ENCODE measurements at regions not wholly inside any gene's neighbourhood (a gene's known extent, or its start where the extent isn't known, plus 50 kb on each side); places are given as distances from the start of the nearest gene placed in this dataset.

GRCh38 chr13:44795176-44795575 lies 194.1 kb downstream of the NUFIP1 start:
- no peak for DNase-seq
- H3K4me3 Mint-ChIP-seq (ENCODE audit: unreplicated experiment) = no peak overlapping the region

DNA sequence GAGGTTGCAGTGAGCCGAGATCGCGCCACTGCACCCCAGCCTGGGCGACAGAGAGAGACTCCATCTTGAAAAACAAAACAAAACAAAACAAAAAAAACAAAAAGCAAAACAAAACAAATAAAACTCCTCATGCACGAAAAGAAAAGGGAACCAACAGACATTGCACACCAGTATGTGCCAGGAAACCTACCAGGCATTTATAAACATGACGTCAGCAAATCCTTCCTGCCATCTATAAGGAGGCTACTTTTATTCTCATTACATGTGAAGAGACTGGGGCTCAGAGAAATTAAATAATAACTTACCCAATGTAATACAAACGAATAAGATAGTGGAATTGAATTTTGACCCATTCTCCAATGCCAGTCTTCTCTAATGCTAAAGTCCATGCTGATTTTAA lies 197.2 kb downstream of the NUFIP1 start:
- Mint-ChIP-seq H3K4me3 (ENCODE audit: unreplicated experiment) (no peak overlapping the region), H3K36me3 (ENCODE audit: unreplicated experiment) (peaks cover 8% of the 10 kb centered on the region), H3K27me3 (ENCODE audit: unreplicated experiment) (peaks cover 2% of the 10 kb centered on the region), H3K9me3 (ENCODE audit: unreplicated experiment) (no peaks in the 10 kb centered on the region), H3K27ac (ENCODE audit: unreplicated experiment) (no peak overlapping the region), H3K4me1 (ENCODE audit: low read depth, unreplicated experiment) (no peaks in the 10 kb centered on the region)
- TF ChIP-seq, protein P1, sequence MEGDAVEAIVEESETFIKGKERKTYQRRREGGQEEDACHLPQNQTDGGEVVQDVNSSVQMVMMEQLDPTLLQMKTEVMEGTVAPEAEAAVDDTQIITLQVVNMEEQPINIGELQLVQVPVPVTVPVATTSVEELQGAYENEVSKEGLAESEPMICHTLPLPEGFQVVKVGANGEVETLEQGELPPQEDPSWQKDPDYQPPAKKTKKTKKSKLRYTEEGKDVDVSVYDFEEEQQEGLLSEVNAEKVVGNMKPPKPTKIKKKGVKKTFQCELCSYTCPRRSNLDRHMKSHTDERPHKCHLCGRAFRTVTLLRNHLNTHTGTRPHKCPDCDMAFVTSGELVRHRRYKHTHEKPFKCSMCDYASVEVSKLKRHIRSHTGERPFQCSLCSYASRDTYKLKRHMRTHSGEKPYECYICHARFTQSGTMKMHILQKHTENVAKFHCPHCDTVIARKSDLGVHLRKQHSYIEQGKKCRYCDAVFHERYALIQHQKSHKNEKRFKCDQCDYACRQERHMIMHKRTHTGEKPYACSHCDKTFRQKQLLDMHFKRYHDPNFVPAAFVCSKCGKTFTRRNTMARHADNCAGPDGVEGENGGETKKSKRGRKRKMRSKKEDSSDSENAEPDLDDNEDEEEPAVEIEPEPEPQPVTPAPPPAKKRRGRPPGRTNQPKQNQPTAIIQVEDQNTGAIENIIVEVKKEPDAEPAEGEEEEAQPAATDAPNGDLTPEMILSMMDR (IDR thresholded peaks at IDR 0.05; ENCODE audit: partially characterized antibody, unreplicated experiment) = no peak
- no peak for DNase-seq

More at GRCh38 chr13:44795176-44795575, 194.1 kb downstream of the NUFIP1 start:
- Mint-ChIP-seq H3K9me3 (ENCODE audit: unreplicated experiment) (no peaks in the 10 kb centered on the region), H3K27ac (ENCODE audit: unreplicated experiment) (no peak overlapping the region), H3K4me1 (ENCODE audit: low read depth, unreplicated experiment) (no peaks in the 10 kb centered on the region), H3K27me3 (ENCODE audit: unreplicated experiment) (no peaks in the 10 kb centered on the region), H3K36me3 (ENCODE audit: unreplicated experiment) (no peaks in the 10 kb centered on the region)
- TF ChIP-seq, protein P1 (IDR thresholded peaks at IDR 0.05; ENCODE audit: partially characterized antibody, unreplicated experiment) = no peak

GRCh38 chr13:44790289-44790688 lies 199.0 kb downstream of the NUFIP1 start:
- H3K36me3 Mint-ChIP-seq (ENCODE audit: unreplicated experiment) = peaks cover 8% of the 10 kb centered on the region
- no peak overlapping the region for H3K27ac Mint-ChIP-seq (ENCODE audit: unreplicated experiment)
- no peaks in the 10 kb centered on the region for H3K4me1 Mint-ChIP-seq (ENCODE audit: low read depth, unreplicated experiment)
- H3K4me3 Mint-ChIP-seq (ENCODE audit: unreplicated experiment) = no peak overlapping the region
- no peaks in the 10 kb centered on the region for H3K9me3 Mint-ChIP-seq (ENCODE audit: unreplicated experiment)
- TF ChIP-seq, protein P1 (IDR thresholded peaks at IDR 0.05; ENCODE audit: partially characterized antibody, unreplicated experiment) = no peak
- DNase-seq = no peak
- H3K27me3 Mint-ChIP-seq (ENCODE audit: unreplicated experiment) = peaks cover 2% of the 10 kb centered on the region

- Mint-ChIP-seq H3K4me3 (ENCODE audit: unreplicated experiment) (no peak overlapping the region), H3K4me1 (ENCODE audit: low read depth, unreplicated experiment) (no peaks in the 10 kb centered on the region), H3K9me3 (ENCODE audit: unreplicated experiment) (no peaks in the 10 kb centered on the region), H3K27me3 (ENCODE audit: unreplicated experiment) (peaks cover 2% of the 10 kb centered on the region), H3K27ac (ENCODE audit: unreplicated experiment) (no peak overlapping the region), H3K36me3 (ENCODE audit: unreplicated experiment) (peaks cover 8% of the 10 kb centered on the region)
- DNase-seq = no peak
- TF ChIP-seq, protein P1 (IDR thresholded peaks at IDR 0.05; ENCODE audit: partially characterized antibody, unreplicated experiment) = no peak
Measured at GRCh38 chr13:44787617-44788016, 201.7 kb downstream of the NUFIP1 start.

GRCh38 chr13:44786756-44787155 lies 202.5 kb downstream of the NUFIP1 start:
- Mint-ChIP-seq H3K4me3 (ENCODE audit: unreplicated experiment) (no peak overlapping the region), H3K4me1 (ENCODE audit: low read depth, unreplicated experiment) (no peaks in the 10 kb centered on the region), H3K27ac (ENCODE audit: unreplicated experiment) (no peak overlapping the region), H3K9me3 (ENCODE audit: unreplicated experiment) (no peaks in the 10 kb centered on the region), H3K27me3 (ENCODE audit: unreplicated experiment) (peaks cover 2% of the 10 kb centered on the region), H3K36me3 (ENCODE audit: unreplicated experiment) (peaks cover 8% of the 10 kb centered on the region)
- DNase-seq = no peak
- TF ChIP-seq, protein P1 (IDR thresholded peaks at IDR 0.05; ENCODE audit: partially characterized antibody, unreplicated experiment) = no peak
